NCI-H446 treated with DMSO at 0.1 percent for 48 hours (cell line): ENCODE measurements at regions not wholly inside any gene's neighbourhood (a gene's known extent, or its start where the extent isn't known, plus 50 kb on each side); places are given as distances from the start of the nearest gene placed in this dataset.

Experiments
- DNase-seq: peaks from one replicate; lab custom pipeline; 2025; lab: John Stamatoyannopoulos, UW

- no peak for DNase-seq
These were observed 428.6 kb downstream of the RFC3 start for GRCh38 chr13:34246511-34246910.

DNA sequence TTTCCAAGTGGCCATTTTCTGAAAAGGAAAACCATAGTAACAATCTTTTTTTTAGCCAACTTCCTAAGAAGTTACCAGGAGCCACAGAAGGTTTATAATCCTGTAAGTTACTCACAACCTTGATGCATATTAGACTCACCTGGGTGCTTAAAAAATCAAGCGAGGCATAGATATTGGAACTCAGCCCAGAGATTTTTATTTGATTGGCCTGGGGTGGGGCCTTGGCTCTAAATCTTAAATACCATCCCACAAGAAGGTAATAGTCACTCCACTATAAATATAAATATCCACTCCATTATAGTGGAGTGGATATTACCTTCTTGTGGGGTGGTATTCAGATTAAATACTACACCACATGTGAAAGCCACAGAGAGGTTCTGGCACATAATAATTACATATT, 429.6 kb downstream of the RFC3 start:
- no peak for DNase-seq

DNA sequence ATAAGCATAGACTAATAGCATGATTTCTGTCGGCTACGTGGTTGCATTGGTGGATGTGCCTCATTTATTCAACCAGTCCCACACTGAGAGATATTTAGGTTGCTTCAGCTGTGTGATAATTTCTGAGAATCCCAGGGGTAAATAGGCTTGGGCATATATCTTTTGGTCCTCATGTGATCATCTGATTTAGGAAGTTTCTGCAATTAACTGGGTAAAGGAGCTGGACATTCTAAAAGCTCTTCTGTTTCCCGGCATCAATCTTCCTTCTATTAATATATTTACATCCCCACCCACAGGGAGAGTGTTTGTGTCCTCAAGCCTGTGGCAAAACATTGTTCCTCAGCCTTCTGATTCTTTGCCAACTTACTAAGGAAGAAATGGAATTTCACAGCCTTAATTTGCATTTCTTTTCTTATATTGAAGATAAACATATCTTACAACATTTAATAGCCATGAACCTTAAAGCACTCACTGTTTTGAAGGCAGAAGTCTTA, 431.6 kb downstream of the RFC3 start:
- no peak for DNase-seq

DNA sequence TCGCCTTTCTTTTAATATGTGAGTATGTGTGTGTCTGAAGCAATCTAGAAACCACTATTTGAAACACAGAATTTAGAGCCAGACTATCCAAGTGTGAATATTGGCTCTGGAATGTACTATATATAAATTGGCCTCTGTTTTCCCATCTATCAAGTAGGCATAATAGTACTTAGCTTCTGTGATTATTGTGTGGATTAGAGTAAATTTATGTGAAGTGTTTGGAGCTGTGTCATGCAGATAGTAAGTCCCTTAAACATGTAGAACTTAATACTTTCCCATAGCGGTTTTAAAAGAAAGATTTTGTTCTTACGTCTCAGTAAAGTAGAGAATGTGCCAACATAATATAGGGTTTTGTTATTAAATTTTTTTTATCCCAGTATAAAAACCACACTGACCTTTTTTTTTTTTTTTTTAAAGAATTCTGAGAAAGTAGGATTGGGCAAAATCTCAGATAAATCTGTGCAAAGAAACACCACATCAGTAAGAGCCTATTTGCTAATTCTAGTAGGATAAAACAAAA, 432.3 kb downstream of the RFC3 start:
- DNase-seq = no peak

DNA sequence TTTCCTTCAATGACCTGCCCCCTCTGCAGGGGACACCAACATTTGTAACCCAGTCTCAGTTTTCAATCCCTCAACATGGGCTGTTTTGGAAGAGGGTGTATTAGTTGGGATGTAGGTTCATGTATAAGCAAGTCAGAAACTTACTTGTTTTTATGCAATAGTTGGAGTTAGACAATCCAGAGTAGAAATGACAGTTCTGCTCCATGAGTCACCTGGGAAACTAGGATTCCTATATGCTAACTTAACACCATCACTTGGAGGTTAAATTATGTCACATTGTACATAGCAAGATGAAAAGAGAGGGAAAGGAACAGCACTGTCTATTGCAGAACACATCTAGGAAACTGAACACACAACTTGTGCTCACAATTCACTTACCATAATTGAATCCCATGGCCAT, 436.4 kb downstream of the RFC3 start:
- DNase-seq = no peak

DNA sequence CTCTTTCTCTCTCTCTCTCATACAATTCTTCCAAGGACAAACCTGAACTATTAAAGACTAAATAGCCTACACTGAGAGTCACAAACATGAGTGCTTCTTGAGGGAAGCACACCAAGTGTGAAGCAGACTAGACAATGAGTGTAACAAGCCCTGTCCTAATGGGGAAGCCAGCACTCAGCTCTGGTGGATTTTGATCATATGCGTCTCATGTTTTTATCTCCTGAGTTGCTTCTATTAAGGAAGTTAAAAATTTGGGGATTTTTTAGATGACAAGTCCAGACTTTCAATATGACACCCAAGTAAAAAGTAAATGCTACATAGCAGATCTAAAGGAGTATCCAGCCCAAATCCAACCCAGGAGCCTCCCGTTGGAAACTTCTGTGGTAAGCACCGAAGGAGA, 437.8 kb downstream of the RFC3 start:
- DNase-seq = no peak

- no peak for DNase-seq
These were observed 438.3 kb downstream of the RFC3 start for GRCh38 chr13:34256236-34256635.

GRCh38 chr13:34257966-34258365, 440.0 kb downstream of the RFC3 start:
- peak; percentile 45 for DNase-seq

DNA sequence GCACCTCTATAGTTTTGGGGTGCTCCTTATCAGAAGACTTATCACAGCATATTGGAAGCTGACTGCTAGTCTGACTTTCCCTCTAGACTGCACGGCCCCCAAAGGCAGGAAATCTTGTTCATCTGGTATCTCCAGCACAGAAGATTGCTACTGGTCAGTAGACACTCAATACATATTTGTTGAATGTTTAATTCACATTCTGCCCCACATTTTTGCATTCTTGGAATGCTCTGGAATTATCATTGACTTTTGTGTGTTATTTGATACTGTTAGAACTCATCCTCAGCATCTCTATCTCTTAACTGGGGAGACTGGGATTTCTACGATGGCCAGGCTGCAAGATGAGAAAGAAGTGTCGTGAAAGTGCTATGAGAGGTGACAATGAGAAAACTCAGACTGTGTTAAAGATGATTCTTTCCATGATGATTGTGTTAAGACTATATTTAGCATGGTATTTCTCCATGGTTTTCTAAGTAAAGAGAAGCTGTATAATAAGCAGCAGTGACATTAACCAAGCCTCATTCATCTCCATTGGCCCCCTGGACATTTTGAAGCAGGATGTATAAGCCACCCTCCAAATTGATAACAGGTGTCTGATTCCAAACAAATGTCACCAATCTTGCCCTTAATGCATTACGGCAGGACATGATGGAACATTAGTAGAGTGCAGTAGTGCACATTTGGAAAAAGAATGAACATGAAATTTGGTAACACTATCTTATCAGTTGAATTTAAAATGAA, 440.9 kb downstream of the RFC3 start:
- DNase-seq = no peak

DNA sequence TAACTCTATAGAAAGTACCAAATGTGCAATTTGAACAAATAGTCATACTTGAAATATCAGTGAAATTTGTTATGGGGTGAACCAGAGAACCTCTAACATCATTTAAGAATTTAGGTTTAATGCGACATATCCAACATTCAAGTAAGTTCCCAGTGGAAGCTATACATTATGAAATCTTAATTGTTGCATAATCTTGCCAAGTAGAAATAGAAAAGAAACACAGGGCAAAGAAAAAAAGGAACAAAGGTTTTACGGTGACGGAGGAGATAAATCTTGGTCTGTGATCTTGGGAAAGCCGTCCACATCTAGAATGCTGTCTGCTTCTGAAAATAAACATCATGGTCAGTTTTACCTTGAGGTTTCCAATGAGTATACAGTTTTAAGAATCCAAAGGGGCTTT, 445.7 kb downstream of the RFC3 start:
- DNase-seq = no peak

DNA sequence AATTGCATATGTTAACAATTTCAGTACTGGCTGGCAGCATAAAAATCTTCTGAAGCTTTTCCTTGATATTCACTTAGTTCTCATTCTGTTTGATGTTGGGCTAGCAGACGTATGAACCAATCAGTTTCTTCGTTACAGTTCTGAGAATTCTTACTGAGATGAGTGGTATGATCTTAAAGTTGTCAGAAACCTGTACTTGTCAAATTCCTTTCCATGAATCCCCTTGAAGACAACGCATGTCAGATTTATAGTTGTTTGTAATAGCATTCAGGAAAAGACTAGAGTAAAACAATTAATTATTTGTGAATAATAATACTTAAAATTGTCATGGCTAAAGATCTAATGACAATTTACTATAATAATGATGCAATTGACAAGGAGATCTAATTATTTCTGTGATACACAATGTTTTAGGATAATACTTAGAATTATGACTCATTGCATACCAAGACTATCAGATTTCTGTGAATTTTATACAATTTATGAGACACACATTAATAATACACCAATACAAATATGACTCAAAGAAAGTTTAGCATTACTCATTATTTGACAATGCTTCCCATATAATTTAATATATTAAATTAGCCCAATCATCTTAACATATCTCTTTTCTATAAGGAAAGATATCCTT, 447.2 kb downstream of the RFC3 start:
- no peak for DNase-seq

GRCh38 chr13:34276764-34277163, 458.8 kb downstream of the RFC3 start:
- DNase-seq = no peak

GRCh38 chr13:34277936-34278335, 460.0 kb downstream of the RFC3 start:
- no peak for DNase-seq

DNA sequence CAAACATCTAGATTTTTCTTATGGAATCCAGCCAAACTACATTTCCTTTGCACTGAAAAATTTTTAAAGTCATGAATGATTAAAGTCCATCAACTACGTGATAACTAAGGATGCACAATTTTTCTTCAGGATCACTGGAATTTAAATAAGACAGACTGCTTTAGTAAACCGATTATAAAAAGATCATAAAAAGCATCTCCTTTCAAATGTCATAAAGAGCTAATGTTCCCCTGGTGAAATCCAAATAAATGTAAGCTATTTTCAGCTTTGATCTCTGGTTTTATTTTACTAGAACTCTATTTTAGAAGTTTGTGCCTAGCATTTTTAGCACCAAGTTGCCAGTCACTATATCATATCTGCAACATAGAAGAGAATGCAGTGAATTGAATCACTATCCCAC, 460.8 kb downstream of the RFC3 start:
- no peak for DNase-seq

DNA sequence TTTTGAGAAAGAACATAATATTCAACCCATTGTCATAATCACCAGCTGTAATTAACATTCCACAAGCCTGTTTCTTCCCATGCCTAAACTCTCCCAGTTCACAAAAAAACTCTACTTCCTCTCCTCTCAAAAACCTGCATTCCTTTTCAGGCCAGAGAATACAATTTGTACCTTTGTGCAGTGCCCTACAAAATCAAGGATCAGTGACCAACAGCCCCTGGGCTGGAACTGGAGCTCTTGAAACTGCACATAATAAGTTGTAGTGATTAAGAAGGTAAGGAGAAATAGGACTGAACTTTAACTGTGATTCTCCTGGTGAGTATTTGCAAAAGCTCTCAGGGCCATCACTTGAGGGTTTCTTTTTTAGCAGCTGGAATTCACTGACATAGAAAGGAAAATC, 472.7 kb downstream of the RFC3 start:
- no peak for DNase-seq

DNA sequence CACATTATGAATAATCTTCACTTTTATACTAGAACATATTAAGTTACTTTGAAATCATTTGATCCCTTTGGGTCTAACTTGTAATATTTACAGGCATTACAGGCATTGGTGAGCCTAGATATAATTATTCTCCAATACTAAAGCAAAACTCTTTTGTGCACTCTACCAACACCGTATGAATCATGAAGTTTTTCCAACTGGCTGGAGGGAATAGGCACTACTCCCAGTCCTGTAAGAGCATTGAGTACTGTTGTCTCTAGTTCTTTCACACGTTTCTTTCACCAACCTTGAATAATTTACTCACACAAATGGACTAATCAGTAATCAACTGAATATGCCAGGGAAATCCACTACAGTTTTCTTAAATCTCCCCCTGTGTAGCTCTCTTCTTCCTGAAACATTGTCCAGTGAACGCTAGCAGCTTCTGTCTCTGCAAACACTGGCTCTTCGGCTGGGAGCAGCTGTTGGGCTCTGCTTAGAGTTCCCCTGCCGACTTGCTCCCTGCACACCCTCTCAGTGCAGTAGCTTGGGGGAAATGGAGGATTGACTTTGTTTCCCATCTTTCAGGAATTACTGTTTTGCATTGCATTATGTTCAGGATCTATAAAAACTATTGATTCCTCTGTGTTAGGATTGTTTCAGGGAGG, 476.7 kb downstream of the RFC3 start:
- DNase-seq = peak; percentile 49

GRCh38 chr13:34300559-34300958, 482.6 kb downstream of the RFC3 start:
- no peak for DNase-seq

DNA sequence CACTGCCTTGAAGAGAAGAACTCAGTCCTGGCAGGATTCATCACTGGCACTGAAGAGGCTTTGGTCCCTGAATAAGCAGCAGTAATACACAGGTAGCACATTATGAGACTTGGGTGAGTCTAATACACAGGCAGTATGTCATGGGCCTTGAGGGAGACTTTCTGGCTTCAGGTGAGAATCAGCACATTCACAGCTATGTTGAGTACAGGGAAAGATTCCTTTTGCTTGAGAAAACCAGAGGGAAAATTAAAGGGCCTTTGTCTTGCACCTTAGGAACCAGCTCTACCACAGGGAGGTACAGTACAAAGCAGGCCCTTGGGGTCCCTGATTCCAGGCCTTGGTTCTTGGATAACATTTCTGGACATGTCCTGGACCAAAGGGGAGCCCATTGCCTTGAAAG, 484.6 kb downstream of the RFC3 start:
- no peak for DNase-seq

DNA sequence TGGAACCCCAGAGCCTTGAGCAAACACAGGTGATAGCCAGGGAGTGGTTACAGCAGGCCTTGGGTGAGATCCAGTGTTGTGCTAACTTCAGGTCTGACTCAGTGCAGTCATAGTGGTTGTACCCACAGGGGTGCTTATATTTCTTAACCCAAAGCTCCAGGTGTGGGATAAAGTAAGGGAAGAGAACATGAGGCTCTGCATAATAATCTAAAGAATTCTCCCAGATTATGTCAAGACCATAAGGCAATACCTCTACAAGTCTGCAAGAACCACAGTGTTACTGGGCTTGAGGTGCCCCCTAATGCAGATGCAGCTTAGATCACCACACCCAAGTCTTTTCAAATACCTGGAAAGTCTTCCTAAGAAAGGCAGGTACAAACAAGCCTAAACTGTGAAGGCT, 485.4 kb downstream of the RFC3 start:
- DNase-seq = no peak

- no peak for DNase-seq
These were observed 489.7 kb downstream of the RFC3 start for GRCh38 chr13:34307607-34308006.

GRCh38 chr13:34308725-34309124, 490.8 kb downstream of the RFC3 start:
- DNase-seq = no peak

- DNase-seq = no peak
These were observed 492.6 kb downstream of the RFC3 start for GRCh38 chr13:34310539-34310938.

DNA sequence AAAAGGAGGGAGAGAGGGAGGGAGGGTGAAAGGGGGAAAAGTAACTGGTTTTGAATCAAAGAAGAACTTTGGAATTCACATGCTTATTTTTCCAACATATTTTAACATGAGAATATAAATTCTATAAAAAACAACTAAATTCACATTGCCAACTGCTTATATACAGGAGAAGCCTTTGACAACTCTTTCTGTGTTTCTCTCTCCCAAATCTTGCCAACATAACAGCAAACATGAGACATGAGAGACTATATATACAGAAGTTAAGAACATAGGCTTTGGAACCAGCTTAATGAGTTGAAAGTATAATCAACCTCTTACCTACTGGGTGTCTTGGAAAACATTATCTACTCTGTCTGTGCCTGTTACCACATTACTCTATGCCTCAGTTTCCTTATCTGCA, 493.3 kb downstream of the RFC3 start:
- DNase-seq = no peak
